ENCODE measurements at regions not wholly inside any gene's neighbourhood (a gene's known extent, or its start where the extent isn't known, plus 50 kb on each side); places are given as distances from the start of the nearest gene placed in this dataset.

DNA sequence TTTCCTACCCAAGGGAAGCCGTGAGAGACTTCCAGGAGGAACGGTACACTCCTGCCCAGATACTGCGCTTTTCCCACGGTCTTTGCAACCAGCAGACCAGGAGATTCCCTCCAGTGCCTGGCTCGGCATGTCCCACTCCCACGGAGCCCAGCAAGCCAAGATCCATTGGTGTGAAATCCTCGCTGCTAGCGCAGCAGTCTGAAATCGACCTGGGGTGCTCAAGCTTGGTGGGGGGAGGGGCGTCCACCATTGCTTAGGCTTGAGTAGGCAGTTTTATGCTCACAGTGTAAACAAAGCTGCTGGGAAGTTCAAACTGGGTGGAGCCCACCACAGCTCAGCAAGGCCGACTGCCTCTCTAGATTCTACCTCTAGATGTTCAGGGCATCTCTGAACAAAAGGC lies 284.8 kb upstream of the FGF13 start:
- Histone ChIP-seq H3K9me3 (ENCODE audit: control insufficient read depth, low read depth, low read length) (no peaks in the 10 kb centered on the region), H3K27ac (ENCODE audit: insufficient read length, low read depth, low read length) (no peak overlapping the region), H3K23me2 (ENCODE audit: insufficient read length, low read depth, low read length, poor library complexity, severe bottlenecking) (no peaks in the 10 kb centered on the region), H2BK20ac (ENCODE audit: low read depth, low read length, poor library complexity, severe bottlenecking) (no peak overlapping the region), H3K56ac (ENCODE audit: insufficient read length, low read depth, low read length) (no peak overlapping the region), H4K8ac (replicated peaks; ENCODE audit: insufficient read length, low read depth, low read length) (no peak overlapping the region), H3K4me2 (ENCODE audit: insufficient read depth, insufficient read length, low read length) (no peak overlapping the region), H2AK5ac (ENCODE audit: insufficient read length, low read length) (no peak overlapping the region), H3K18ac (ENCODE audit: insufficient read length, low read depth, low read length) (no peak overlapping the region), H2AFZ (ENCODE audit: low read length) (no peak overlapping the region), H2BK5ac (ENCODE audit: insufficient read length, low read length) (no peak overlapping the region), H2BK12ac (ENCODE audit: insufficient read length, low read depth, low read length) (no peak overlapping the region), H2BK120ac (ENCODE audit: low read depth, low read length, poor library complexity, severe bottlenecking) (no peak overlapping the region), H3K79me2 (ENCODE audit: insufficient read depth, low read length) (no peaks in the 10 kb centered on the region), H4K91ac (ENCODE audit: insufficient read length, low read depth, low read length) (no peak overlapping the region), H3K79me1 (ENCODE audit: insufficient read depth, low read depth, low read length, poor library complexity, severe bottlenecking) (no peaks in the 10 kb centered on the region), H2BK15ac (ENCODE audit: low read depth, low read length) (no peak overlapping the region), H3K4me1 (ENCODE audit: insufficient read depth, low read length) (no peaks in the 10 kb centered on the region), H3K14ac (ENCODE audit: insufficient read depth, low read length) (no peak overlapping the region), H3K23ac (ENCODE audit: insufficient read length, low read depth, low read length) (no peak overlapping the region), H4K5ac (ENCODE audit: insufficient read length, low read depth, low read length) (no peak overlapping the region), H3K9ac (ENCODE audit: extremely low read depth, insufficient read length, low read length) (no peak overlapping the region), H3K27me3 (ENCODE audit: insufficient read depth, low read length) (no peaks in the 10 kb centered on the region), H3T11ph (ENCODE audit: low read length) (no peak overlapping the region), H3K4ac (ENCODE audit: low read depth, low read length) (no peak overlapping the region), H4K20me1 (ENCODE audit: control insufficient read depth, insufficient read depth, insufficient read length) (no peaks in the 10 kb centered on the region)
- TF ChIP-seq, protein P1, sequence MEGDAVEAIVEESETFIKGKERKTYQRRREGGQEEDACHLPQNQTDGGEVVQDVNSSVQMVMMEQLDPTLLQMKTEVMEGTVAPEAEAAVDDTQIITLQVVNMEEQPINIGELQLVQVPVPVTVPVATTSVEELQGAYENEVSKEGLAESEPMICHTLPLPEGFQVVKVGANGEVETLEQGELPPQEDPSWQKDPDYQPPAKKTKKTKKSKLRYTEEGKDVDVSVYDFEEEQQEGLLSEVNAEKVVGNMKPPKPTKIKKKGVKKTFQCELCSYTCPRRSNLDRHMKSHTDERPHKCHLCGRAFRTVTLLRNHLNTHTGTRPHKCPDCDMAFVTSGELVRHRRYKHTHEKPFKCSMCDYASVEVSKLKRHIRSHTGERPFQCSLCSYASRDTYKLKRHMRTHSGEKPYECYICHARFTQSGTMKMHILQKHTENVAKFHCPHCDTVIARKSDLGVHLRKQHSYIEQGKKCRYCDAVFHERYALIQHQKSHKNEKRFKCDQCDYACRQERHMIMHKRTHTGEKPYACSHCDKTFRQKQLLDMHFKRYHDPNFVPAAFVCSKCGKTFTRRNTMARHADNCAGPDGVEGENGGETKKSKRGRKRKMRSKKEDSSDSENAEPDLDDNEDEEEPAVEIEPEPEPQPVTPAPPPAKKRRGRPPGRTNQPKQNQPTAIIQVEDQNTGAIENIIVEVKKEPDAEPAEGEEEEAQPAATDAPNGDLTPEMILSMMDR (conservative IDR thresholded peaks at IDR 0.05), result no peak
- no peaks in the 10 kb centered on the region for H3K4me1 Mint-ChIP-seq
- no peaks in the 10 kb centered on the region for H3K27me3 Mint-ChIP-seq (ENCODE audit: low read depth)
- DNase-seq, result no peak
- H3K4me3 Mint-ChIP-seq, result no peak overlapping the region
- H3K9me3 Mint-ChIP-seq, result peaks cover 10 to 50% of the 10 kb centered on the region in 2 experiments; a peak in 4 of 5 replicates
- peaks cover 0 to 4% (median 0%) of the 10 kb centered on the region in 3 experiments; a peak in 2 of 7 replicates for H3K36me3 Mint-ChIP-seq (ENCODE audit: insufficient read depth in 1 of 3, low read depth in 3 of 3)
- H3K27ac Mint-ChIP-seq, result no peak overlapping the region
- WGBS (ENCODE audit: extremely low coverage, insufficient read length, low lambda C conversion rate), result no CpG with 5 or more reads among the region's 11 CpGs
